ENCODE measurements at regions not wholly inside any gene's neighbourhood (a gene's known extent, or its start where the extent isn't known, plus 50 kb on each side); places are given as distances from the start of the nearest gene placed in this dataset.

DNA sequence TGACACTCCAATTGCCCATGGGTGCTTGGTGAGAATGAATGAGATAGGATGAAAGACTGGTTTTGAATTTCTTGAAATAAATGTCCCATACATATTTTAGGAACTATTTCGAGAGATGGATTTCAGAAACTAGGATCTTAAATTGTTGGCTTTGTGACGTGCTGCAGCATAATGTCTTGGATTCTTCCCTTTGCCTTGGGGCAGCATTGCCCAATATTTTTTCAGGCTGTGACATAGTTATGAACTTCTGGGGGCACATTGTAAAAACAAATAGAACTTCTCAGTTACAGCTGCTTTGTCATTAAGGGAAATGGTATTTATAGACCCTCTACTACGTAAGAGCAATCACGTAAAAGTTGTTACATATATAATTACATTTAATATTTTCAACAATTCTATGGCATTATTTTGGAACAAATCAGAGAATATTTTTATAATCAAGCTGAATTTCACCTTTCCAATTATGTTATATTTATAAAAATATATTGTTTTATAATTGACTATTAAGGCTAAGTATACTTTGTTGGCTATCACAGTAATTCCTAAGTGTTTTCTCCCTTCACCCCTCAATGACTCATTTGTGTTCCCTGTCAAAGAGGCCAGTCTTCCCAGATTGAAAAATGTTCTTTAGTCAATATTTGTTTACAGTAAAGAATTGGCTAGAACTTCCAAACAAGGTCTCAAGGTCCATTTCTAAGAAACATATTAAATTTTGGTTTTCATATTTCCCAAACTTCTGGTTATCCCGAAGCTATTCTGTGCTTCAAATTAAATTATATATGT is 1388.3 kb upstream of the ACO1 start:
- H3K4me1 ChIP-seq: no peaks in the 10 kb centered on the region
- no peaks in the 10 kb centered on the region for H3K36me3 ChIP-seq
- no peak overlapping the region for H3K27ac ChIP-seq
- H3K27me3 ChIP-seq: no peaks in the 10 kb centered on the region
- DNase-seq (no peak), ATAC-seq (no peak)
- no peak overlapping the region for H3K4me3 ChIP-seq
- H3K9me3 ChIP-seq: no peaks in the 10 kb centered on the region
- intact Hi-C loops (cut with DNase I): no loop called here
- TF ChIP-seq CTCF (IDR thresholded peaks at IDR 0.05): no peak

- ATAC-seq: no peak
- H3K27ac ChIP-seq: no peak overlapping the region
- intact Hi-C loops (cut with DNase I): no loop called here
- no peak overlapping the region for H3K4me3 ChIP-seq
- no peaks in the 10 kb centered on the region for H3K9me3 ChIP-seq
- TF ChIP-seq CTCF (IDR thresholded peaks at IDR 0.05): no peak
- DNase-seq: no peak
- no peaks in the 10 kb centered on the region for H3K36me3 ChIP-seq
- no peaks in the 10 kb centered on the region for H3K4me1 ChIP-seq
- no peaks in the 10 kb centered on the region for H3K27me3 ChIP-seq
These were observed 1387.7 kb upstream of the ACO1 start for GRCh38 chr9:30996761-30997160.

GRCh38 chr9:30997291-30997690 is 1387.2 kb upstream of the ACO1 start:
- ATAC-seq (no peak), DNase-seq (no peak)
- Histone ChIP-seq H3K4me1 (no peaks in the 10 kb centered on the region), H3K4me3 (no peak overlapping the region), H3K27ac (no peak overlapping the region), H3K27me3 (no peaks in the 10 kb centered on the region), H3K36me3 (no peaks in the 10 kb centered on the region), H3K9me3 (no peaks in the 10 kb centered on the region)
- intact Hi-C loops (cut with DNase I): no loop called here
- no peak for TF ChIP-seq CTCF (IDR thresholded peaks at IDR 0.05)

DNA sequence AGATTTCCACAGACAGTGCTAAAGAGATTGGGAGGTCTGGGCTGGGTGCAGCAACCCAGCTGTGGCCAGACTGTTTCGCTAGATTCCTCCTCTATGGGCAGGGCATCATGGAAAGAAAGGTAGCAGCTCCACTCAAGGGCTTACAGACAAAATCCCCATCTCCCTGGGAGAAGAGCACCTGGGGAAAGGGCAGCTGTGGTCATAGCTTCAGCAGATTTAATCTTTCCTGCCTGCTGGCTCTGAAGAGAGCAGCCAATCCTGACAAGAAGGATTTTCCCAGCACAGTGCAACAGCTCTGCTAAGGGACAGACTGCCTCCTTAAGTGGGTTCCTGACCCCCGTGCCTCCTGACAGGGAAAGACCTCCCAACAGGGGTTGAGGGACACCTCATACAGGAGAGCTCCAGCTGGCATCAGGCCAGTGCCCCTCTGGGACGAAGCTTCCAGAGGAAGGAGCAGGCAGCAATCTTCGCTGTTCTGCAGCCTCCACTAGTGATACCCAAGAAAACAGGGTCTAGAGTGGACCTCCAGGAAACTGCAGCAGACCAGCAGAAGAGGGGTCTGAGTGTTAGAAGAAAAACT is 1379.3 kb upstream of the ACO1 start:
- DNase-seq (peak; percentile 32), ATAC-seq (no peak)
- Histone ChIP-seq H3K4me1 (no peaks in the 10 kb centered on the region), H3K36me3 (no peaks in the 10 kb centered on the region), H3K27me3 (no peaks in the 10 kb centered on the region), H3K4me3 (no peak overlapping the region), H3K27ac (no peak overlapping the region), H3K9me3 (no peaks in the 10 kb centered on the region)
- intact Hi-C loops (cut with DNase I): no loop called here
- TF ChIP-seq CTCF (IDR thresholded peaks at IDR 0.05): no peak

- Histone ChIP-seq H3K27me3 (no peaks in the 10 kb centered on the region), H3K4me3 (no peak overlapping the region), H3K27ac (no peak overlapping the region), H3K9me3 (no peaks in the 10 kb centered on the region), H3K4me1 (no peaks in the 10 kb centered on the region), H3K36me3 (no peaks in the 10 kb centered on the region)
- no peak for DNase-seq
- TF ChIP-seq CTCF (IDR thresholded peaks at IDR 0.05): no peak
- ATAC-seq: no peak
- intact Hi-C loops (cut with DNase I): no loop called here
These were observed 1371.1 kb upstream of the ACO1 start for GRCh38 chr9:31013371-31013770.
